ENCODE measurements at regions not wholly inside any gene's neighbourhood (a gene's known extent, or its start where the extent isn't known, plus 50 kb on each side); places are given as distances from the start of the nearest gene placed in this dataset.
"Not testable (repeated sequence)": the region's sequence is repeated elsewhere in the genome, so short reads cannot be mapped to it uniquely, and the experiment has no call there.

- Histone ChIP-seq H3K36me3 (ENCODE audit: insufficient read depth, low read depth, low read length) (no peaks in the 10 kb centered on the region), H3K27me3 (ENCODE audit: insufficient read depth, low read length) (no peaks in the 10 kb centered on the region), H3K9me3 (ENCODE audit: insufficient read depth, low read depth, low read length) (peaks cover 9% of the 10 kb centered on the region; the same call in 1 of the 2 replicates), H3K9ac (ENCODE audit: low read depth, low read length) (no peak overlapping the region), H3K27ac (ENCODE audit: low read length) (no peak overlapping the region), H3K4me3 (ENCODE audit: low read length) (no peak overlapping the region), H3K4me1 (ENCODE audit: insufficient read depth, low read length) (no peaks in the 10 kb centered on the region)
Observed at GRCh38 chr4:186852964-186853391, 129.3 kb upstream of the FAT1 start.

DNA sequence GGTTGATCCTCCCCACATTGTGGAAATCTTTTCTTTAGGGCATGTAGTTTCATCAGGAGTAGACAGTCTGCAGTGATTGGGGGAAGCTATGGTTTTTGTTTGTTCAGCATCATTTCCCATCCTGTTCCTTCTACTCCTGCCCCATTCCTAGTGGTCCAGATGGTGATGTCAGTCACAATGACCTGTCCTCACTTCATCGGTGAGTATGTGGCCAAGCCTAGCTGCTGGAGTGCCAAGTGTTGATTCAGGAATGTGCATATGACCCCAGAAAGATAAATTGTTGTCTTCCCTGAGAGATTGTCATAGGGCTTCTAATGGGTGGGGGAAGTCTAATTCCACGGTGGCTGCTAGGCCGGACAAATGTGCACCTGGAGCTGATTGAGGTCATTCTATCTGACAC lies 130.6 kb upstream of the FAT1 start:
- no peak overlapping the region for H3K27ac ChIP-seq (ENCODE audit: low read length)

DNA sequence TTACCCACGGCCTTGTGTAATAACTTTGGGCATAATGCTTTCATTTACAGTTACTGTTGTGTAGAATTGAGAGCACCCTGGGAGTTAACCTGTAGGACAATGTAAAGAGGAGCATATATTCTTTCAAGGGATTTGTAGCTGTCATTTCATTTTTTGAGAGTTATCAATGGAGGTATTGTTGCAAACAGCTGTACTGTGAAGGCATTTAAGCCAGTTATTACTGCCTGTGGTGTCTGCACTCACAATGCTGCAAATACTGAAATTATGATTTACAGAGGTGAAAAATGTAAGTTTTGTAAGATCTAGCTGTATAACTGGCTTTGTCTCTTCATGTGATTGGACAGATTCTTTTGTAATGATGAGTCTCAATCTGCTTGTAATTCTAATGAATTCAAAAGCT lies 131.5 kb upstream of the FAT1 start:
- no peak overlapping the region for H3K4me3 ChIP-seq (ENCODE audit: low read length)

More for the DNA sequence above, 130.6 kb upstream of the FAT1 start:
- Histone ChIP-seq H3K27me3 (ENCODE audit: insufficient read depth, low read length) (no peaks in the 10 kb centered on the region), H3K9ac (ENCODE audit: low read depth, low read length) (no peak overlapping the region), H3K4me1 (ENCODE audit: insufficient read depth, low read length) (no peaks in the 10 kb centered on the region), H3K36me3 (ENCODE audit: insufficient read depth, low read depth, low read length) (no peaks in the 10 kb centered on the region), H3K4me3 (ENCODE audit: low read length) (no peak overlapping the region), H3K9me3 (ENCODE audit: insufficient read depth, low read depth, low read length) (peaks cover 9% of the 10 kb centered on the region; the same call in 1 of the 2 replicates)

DNA sequence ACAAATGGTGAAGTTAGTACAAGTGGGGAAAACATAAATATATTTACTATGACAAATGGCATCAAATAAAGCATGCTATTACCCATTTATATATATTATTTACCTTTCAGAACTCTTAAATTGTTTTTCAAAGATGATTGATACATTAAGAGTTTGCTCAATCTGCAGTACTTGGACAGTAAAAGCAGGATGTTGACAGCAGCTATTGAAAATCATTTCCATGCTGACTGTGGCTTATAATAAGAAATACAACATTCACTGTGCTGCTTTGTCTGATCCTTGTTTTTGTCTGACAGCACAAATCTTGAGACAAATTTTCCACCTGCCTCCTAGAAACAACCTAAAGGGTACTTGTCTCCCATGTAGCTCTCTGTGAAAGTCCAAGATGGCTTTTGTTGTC lies 134.1 kb upstream of the FAT1 start:
- Histone ChIP-seq H3K9ac (ENCODE audit: low read depth, low read length) (no peak overlapping the region), H3K36me3 (ENCODE audit: insufficient read depth, low read depth, low read length) (no peaks in the 10 kb centered on the region), H3K4me1 (ENCODE audit: insufficient read depth, low read length) (no peaks in the 10 kb centered on the region), H3K27ac (ENCODE audit: low read length) (no peak overlapping the region), H3K27me3 (ENCODE audit: insufficient read depth, low read length) (no peaks in the 10 kb centered on the region), H3K4me3 (ENCODE audit: low read length) (no peak overlapping the region), H3K9me3 (ENCODE audit: insufficient read depth, low read depth, low read length) (no peaks in the 10 kb centered on the region)

More for the DNA sequence above, 131.5 kb upstream of the FAT1 start:
- H3K9me3 ChIP-seq (ENCODE audit: insufficient read depth, low read depth, low read length) = peaks cover 8% of the 10 kb centered on the region; the same call in 1 of the 2 replicates
- no peak overlapping the region for H3K27ac ChIP-seq (ENCODE audit: low read length)
- no peaks in the 10 kb centered on the region for H3K36me3 ChIP-seq (ENCODE audit: insufficient read depth, low read depth, low read length)
- H3K27me3 ChIP-seq (ENCODE audit: insufficient read depth, low read length) = no peaks in the 10 kb centered on the region
- H3K9ac ChIP-seq (ENCODE audit: low read depth, low read length) = no peak overlapping the region
- H3K4me1 ChIP-seq (ENCODE audit: insufficient read depth, low read length) = no peaks in the 10 kb centered on the region

DNA sequence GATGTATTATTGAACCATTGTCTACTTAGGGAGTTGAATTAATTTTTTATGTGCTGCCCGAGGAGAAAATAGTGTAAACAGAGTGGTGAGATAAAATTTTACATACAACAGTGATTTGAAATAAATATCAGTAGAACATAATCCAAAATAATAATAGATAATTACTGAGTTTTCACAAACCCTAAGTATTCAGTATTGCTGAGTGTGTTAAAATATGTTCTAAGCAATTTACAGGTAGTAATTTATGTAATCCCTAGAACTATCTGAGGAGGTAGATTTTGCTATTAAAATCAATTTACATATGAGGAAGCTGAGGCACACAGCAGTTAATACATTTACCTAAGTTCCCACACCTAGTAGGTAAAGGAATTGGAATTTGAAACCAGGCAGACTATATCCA lies 134.7 kb upstream of the FAT1 start:
- Histone ChIP-seq H3K36me3 (ENCODE audit: insufficient read depth, low read depth, low read length) (no peaks in the 10 kb centered on the region), H3K27me3 (ENCODE audit: insufficient read depth, low read length) (no peaks in the 10 kb centered on the region), H3K9ac (ENCODE audit: low read depth, low read length) (no peak overlapping the region), H3K4me1 (ENCODE audit: insufficient read depth, low read length) (no peaks in the 10 kb centered on the region), H3K9me3 (ENCODE audit: insufficient read depth, low read depth, low read length) (no peaks in the 10 kb centered on the region), H3K27ac (ENCODE audit: low read length) (no peak overlapping the region), H3K4me3 (ENCODE audit: low read length) (no peak overlapping the region)

DNA sequence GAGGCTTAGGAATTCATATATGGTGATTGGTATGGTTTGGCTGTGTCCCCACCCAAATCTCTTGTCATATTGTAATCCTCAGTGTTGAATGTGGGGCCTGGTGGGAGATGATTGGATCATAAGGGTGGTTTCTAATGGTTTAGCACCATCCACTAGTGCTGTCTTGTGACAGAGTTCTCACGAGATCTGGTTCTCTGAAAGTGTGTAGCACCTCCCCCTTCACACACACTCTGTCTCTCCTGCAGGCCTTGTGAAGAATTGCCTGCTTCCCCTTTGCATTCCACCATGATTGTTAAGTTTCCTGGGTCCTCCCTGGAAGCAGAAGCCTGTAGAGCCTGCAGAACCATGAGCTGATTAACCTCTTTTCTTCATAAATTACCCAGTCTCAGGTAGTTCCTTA lies 135.8 kb upstream of the FAT1 start:
- H3K4me1 ChIP-seq (ENCODE audit: insufficient read depth, low read length) = no peaks in the 10 kb centered on the region
- H3K27me3 ChIP-seq (ENCODE audit: insufficient read depth, low read length) = no peaks in the 10 kb centered on the region
- H3K27ac ChIP-seq (ENCODE audit: low read length) = no peak overlapping the region
- no peaks in the 10 kb centered on the region for H3K36me3 ChIP-seq (ENCODE audit: insufficient read depth, low read depth, low read length)
- H3K9me3 ChIP-seq (ENCODE audit: insufficient read depth, low read depth, low read length) = no peaks in the 10 kb centered on the region
- H3K9ac ChIP-seq (ENCODE audit: low read depth, low read length) = no peak overlapping the region
- H3K4me3 ChIP-seq (ENCODE audit: low read length) = no peak overlapping the region

DNA sequence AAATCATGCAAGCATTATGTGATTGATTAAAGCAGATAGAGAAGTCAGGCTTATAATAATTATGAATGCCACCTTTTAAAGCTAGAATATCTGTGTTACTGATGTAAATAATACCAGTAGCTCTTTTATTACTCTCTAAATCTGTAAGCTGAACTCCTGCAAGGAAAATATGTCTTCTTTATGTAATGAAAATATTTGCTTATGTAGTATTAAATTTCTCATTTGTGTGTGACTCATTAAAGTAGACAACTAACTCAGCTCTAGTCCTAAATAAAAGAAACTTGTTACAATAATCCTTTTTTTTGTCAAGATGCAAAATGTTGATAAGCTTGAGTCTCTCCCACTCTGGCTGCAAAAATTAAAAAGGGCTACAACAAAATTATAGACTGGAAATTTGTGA lies 137.7 kb upstream of the FAT1 start:
- Histone ChIP-seq H3K27ac (ENCODE audit: low read length) (no peak overlapping the region), H3K27me3 (ENCODE audit: insufficient read depth, low read length) (no peaks in the 10 kb centered on the region), H3K9me3 (ENCODE audit: insufficient read depth, low read depth, low read length) (no peaks in the 10 kb centered on the region), H3K4me3 (ENCODE audit: low read length) (no peak overlapping the region), H3K36me3 (ENCODE audit: insufficient read depth, low read depth, low read length) (no peaks in the 10 kb centered on the region), H3K9ac (ENCODE audit: low read depth, low read length) (no peak overlapping the region), H3K4me1 (ENCODE audit: insufficient read depth, low read length) (no peaks in the 10 kb centered on the region)

DNA sequence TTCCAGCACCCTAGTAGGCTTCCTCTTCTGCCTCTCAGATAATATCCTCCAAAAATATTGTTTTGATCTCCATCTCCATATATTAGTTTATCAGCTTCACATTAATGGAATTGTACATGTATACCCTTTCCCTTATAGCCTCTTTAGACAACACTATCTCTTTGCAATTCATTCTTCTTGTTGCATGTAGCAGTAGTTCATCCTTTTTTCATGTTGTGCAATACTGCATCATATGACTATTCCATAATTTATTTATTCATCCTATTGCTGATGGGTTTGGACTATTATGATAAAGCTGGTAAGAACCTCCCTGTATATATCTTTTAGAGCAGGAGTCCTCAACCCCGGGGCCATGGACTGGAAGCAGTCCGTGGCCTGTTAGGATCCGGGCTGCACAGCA lies 148.2 kb upstream of the FAT1 start:
- H3K27ac ChIP-seq (ENCODE audit: low read length) = no peak overlapping the region
- no peaks in the 10 kb centered on the region for H3K36me3 ChIP-seq (ENCODE audit: insufficient read depth, low read depth, low read length)
- no peaks in the 10 kb centered on the region for H3K27me3 ChIP-seq (ENCODE audit: insufficient read depth, low read length)
- H3K9ac ChIP-seq (ENCODE audit: low read depth, low read length) = no peak overlapping the region
- no peak overlapping the region for H3K4me3 ChIP-seq (ENCODE audit: low read length)
- no peaks in the 10 kb centered on the region for H3K9me3 ChIP-seq (ENCODE audit: insufficient read depth, low read depth, low read length)
- H3K4me1 ChIP-seq (ENCODE audit: insufficient read depth, low read length) = no peaks in the 10 kb centered on the region

DNA sequence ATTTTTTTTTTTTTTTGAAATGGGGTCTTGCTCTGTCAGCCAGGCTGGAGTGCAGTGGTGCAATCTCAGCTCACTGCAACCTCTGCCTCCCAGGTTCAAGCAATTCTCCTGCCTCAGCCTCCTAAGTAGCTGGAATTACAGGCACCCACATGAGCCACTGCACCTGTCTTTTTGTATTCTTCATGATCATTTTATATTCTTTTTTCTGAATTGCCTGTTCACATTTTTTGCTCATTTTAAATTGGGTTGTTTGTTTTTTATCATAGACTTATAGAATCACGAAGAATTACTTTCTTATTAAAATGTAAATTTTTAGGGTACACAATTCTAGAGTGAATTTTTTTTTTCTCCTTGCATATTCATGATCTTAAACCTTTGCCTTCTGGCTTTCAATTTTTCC lies 149.4 kb upstream of the FAT1 start:
- not testable (repeated sequence) for H3K4me1 ChIP-seq (ENCODE audit: insufficient read depth, low read length); H3K4me3 ChIP-seq (ENCODE audit: low read length); H3K27me3 ChIP-seq (ENCODE audit: insufficient read depth, low read length); H3K9ac ChIP-seq (ENCODE audit: low read depth, low read length); H3K9me3 ChIP-seq (ENCODE audit: insufficient read depth, low read depth, low read length); H3K27ac ChIP-seq (ENCODE audit: low read length); H3K36me3 ChIP-seq (ENCODE audit: insufficient read depth, low read depth, low read length)

GRCh38 chr4:186875476-186875875 lies 151.8 kb upstream of the FAT1 start:
- Histone ChIP-seq H3K9ac (ENCODE audit: low read depth, low read length) (no peak overlapping the region), H3K4me1 (ENCODE audit: insufficient read depth, low read length) (no peaks in the 10 kb centered on the region), H3K36me3 (ENCODE audit: insufficient read depth, low read depth, low read length) (no peaks in the 10 kb centered on the region), H3K27me3 (ENCODE audit: insufficient read depth, low read length) (no peaks in the 10 kb centered on the region), H3K9me3 (ENCODE audit: insufficient read depth, low read depth, low read length) (no peaks in the 10 kb centered on the region), H3K4me3 (ENCODE audit: low read length) (no peak overlapping the region), H3K27ac (ENCODE audit: low read length) (no peak overlapping the region)

- Histone ChIP-seq H3K27me3 (ENCODE audit: insufficient read depth, low read length) (no peaks in the 10 kb centered on the region), H3K4me3 (ENCODE audit: low read length) (no peak overlapping the region), H3K4me1 (ENCODE audit: insufficient read depth, low read length) (no peaks in the 10 kb centered on the region; the same call in 1 of the 2 replicates), H3K9me3 (ENCODE audit: insufficient read depth, low read depth, low read length) (no peaks in the 10 kb centered on the region), H3K36me3 (ENCODE audit: insufficient read depth, low read depth, low read length) (no peaks in the 10 kb centered on the region), H3K27ac (ENCODE audit: low read length) (no peak overlapping the region), H3K9ac (ENCODE audit: low read depth, low read length) (no peak overlapping the region)
Observed at GRCh38 chr4:186876961-186877626, 153.4 kb upstream of the FAT1 start.

DNA sequence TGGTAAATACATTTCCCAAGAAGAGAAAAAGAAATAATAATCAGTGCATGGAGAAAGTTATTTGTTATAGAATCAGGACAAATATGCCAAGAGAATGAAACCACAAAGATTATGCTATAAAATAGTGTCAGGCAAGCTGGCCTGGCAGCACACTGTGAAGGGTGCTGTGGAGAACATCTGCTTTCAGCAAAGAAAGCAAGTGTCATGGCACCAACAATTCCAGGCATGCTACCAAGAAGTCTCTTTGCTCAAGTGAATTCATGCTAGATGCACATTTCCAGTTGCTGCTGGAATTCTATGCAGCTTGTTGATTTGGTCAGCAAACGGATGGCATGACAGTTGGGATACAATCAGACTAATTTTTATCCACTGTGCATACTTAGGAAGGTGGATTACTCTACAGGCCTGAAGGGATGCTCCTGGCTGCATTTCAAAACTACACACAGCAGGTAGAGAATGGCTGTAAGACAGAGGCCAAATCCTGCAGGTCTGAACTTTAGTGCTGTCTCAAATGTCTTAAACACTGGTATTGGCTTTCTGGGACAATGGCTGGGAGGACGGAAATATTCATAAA lies 154.6 kb upstream of the FAT1 start:
- Histone ChIP-seq H3K36me3 (ENCODE audit: insufficient read depth, low read depth, low read length) (no peaks in the 10 kb centered on the region), H3K27ac (ENCODE audit: low read length) (no peak overlapping the region), H3K27me3 (ENCODE audit: insufficient read depth, low read length) (no peaks in the 10 kb centered on the region), H3K9me3 (ENCODE audit: insufficient read depth, low read depth, low read length) (no peaks in the 10 kb centered on the region), H3K4me1 (ENCODE audit: insufficient read depth, low read length) (no peaks in the 10 kb centered on the region; the same call in 1 of the 2 replicates), H3K4me3 (ENCODE audit: low read length) (no peak overlapping the region), H3K9ac (ENCODE audit: low read depth, low read length) (no peak overlapping the region)

All from iPS-20b (cell line).